Parathyroid adenoma (tissue), 2 donors: ENCODE measurements at regions not wholly inside any gene's neighbourhood (a gene's known extent, or its start where the extent isn't known, plus 50 kb on each side); places are given as distances from the start of the nearest gene placed in this dataset.
"Not testable (repeated sequence)": the region's sequence is repeated elsewhere in the genome, so short reads cannot be mapped to it uniquely, and the experiment has no call there.

Experiments used
- H2AFZ ChIP-seq: fragments of 300-600 bp; sonication (generic); one replicate; pipeline ENCODE4 v1.7.0; 2017; ENCODE audit warnings: antibody characterized with exemption, mild to moderate bottlenecking
- H3K27ac ChIP-seq: fragments of 300-600 bp; sonication (generic); one replicate; pipeline ENCODE4 v1.7.0; 2017
- H3K27me3 ChIP-seq: fragments of 300-600 bp; sonication (generic); one replicate; pipeline ENCODE4 v1.7.0; 2017; ENCODE audit warnings: low read length; ENCODE audit not compliant: control insufficient read depth, insufficient read depth
- H3K36me3 ChIP-seq: fragments of 300-600 bp; sonication (generic); one replicate; pipeline ENCODE4 v1.7.0; 2017; ENCODE audit warnings: low read length; ENCODE audit not compliant: control insufficient read depth, insufficient read depth
- H3K4me1 ChIP-seq: fragments of 300-600 bp; sonication (generic); one replicate; pipeline ENCODE4 v1.7.0; 2017; ENCODE audit warnings: control low read depth
- H3K4me2 ChIP-seq: fragments of 300-600 bp; sonication (generic); one replicate; pipeline ENCODE4 v1.7.0; 2017; ENCODE audit warnings: low read length
- H3K4me3 ChIP-seq: fragments of 300-600 bp; sonication (generic); one replicate; pipeline ENCODE4 v1.7.0; 2017; ENCODE audit warnings: low read depth, low read length
- H3K79me2 ChIP-seq: fragments of 300-600 bp; sonication (generic); one replicate; pipeline ENCODE4 v1.7.0; 2017; ENCODE audit warnings: control low read depth
- H3K9ac ChIP-seq: fragments of 300-600 bp; sonication (generic); one replicate; pipeline ENCODE4 v1.7.0; 2017; ENCODE audit warnings: mild to moderate bottlenecking
- H3K9me3 ChIP-seq: fragments of 300-600 bp; sonication (generic); one replicate; pipeline ENCODE4 v1.7.0; 2017; ENCODE audit warnings: low read length; ENCODE audit not compliant: control insufficient read depth
- CTCF ChIP-seq: fragments of 300-600 bp; sonication (generic); IDR thresholded peaks from one replicate; pipeline ENCODE4 v1.7.0; 2017; ENCODE audit warnings: antibody characterized with exemption, mild to moderate bottlenecking
- donor health status: primary hyperparathyroidism.

- no peaks in the 10 kb centered on the region for H3K36me3 ChIP-seq
- TF ChIP-seq CTCF = no peak
- no peak overlapping the region for H3K9ac ChIP-seq
- no peaks in the 10 kb centered on the region for H3K27me3 ChIP-seq
- H3K27ac ChIP-seq = no peak overlapping the region
- H3K4me2 ChIP-seq = no peak overlapping the region
- H3K79me2 ChIP-seq = no peaks in the 10 kb centered on the region
- no peak overlapping the region for H3K4me3 ChIP-seq
- no peaks in the 10 kb centered on the region for H3K9me3 ChIP-seq
- H2AFZ ChIP-seq = no peak overlapping the region
- H3K4me1 ChIP-seq = no peaks in the 10 kb centered on the region
These were observed 350.2 kb downstream of the GATA3 start for GRCh38 chr10:8404721-8405120.

GRCh38 chr10:8405596-8405995, 351.1 kb downstream of the GATA3 start:
- no peaks in the 10 kb centered on the region for H3K9me3 ChIP-seq
- no peak overlapping the region for H3K4me3 ChIP-seq
- no peak for TF ChIP-seq CTCF
- no peak overlapping the region for H3K27ac ChIP-seq
- no peak overlapping the region for H2AFZ ChIP-seq
- H3K9ac ChIP-seq = no peak overlapping the region
- no peaks in the 10 kb centered on the region for H3K36me3 ChIP-seq
- H3K27me3 ChIP-seq = no peaks in the 10 kb centered on the region
- H3K4me2 ChIP-seq = no peak overlapping the region
- H3K79me2 ChIP-seq = no peaks in the 10 kb centered on the region
- no peaks in the 10 kb centered on the region for H3K4me1 ChIP-seq

DNA sequence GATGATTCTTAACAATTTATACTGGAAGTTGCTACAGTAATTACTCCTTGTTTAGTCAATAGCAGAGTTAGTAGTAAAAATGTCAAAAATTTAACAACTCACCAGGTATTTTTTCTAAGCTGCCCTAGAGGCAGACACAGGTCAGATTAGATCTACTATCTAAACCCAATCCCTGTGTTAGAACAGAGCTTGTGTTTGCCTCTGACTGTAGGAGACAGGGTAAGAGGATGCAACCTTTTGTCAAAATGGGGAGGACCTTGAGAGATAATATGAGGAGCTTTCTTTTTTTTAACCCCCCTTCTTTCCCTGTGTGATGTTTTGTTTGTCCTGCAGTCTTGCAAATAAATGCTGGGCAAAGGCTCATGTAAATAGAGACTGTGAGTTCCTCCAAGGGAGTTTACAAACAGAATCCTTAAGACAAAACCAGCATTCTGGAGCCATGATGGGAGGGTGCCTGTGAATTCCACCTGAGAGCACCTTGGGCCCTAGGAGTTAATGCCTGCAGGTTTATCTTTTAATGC, 353.1 kb downstream of the GATA3 start:
- Histone ChIP-seq H3K27ac (no peak overlapping the region), H2AFZ (no peak overlapping the region), H3K4me3 (no peak overlapping the region), H3K4me2 (no peak overlapping the region), H3K9me3 (no peaks in the 10 kb centered on the region), H3K36me3 (no peaks in the 10 kb centered on the region), H3K27me3 (no peaks in the 10 kb centered on the region), H3K9ac (no peak overlapping the region), H3K79me2 (no peaks in the 10 kb centered on the region), H3K4me1 (no peaks in the 10 kb centered on the region)
- TF ChIP-seq CTCF = no peak

GRCh38 chr10:8410506-8410905, 356.0 kb downstream of the GATA3 start:
- Histone ChIP-seq H3K4me1 (no peaks in the 10 kb centered on the region), H3K36me3 (no peaks in the 10 kb centered on the region), H3K4me3 (no peak overlapping the region), H2AFZ (no peak overlapping the region), H3K9ac (no peak overlapping the region), H3K27ac (no peak overlapping the region), H3K9me3 (no peaks in the 10 kb centered on the region), H3K27me3 (no peaks in the 10 kb centered on the region), H3K4me2 (no peak overlapping the region), H3K79me2 (no peaks in the 10 kb centered on the region)
- TF ChIP-seq CTCF = no peak

DNA sequence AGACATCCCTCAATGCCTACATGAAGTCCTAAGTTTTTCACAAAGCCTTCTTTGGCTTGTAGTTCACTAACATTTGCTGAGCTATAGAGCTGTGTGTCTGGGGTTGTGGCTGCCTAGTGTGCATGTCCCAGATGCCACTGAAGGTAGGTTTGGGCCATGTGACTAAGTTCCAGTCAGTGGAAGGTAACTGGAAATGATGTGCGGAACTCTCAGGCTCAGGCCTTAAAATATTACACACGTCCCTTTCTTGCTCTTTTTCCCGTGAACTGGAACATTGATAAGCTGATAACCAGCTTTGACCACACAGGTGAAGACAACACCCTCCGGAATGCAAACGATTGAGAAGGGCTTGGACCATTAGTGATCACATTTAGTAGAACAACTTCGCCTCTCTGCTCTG, 358.1 kb downstream of the GATA3 start:
- H3K79me2 ChIP-seq = no peaks in the 10 kb centered on the region
- no peak overlapping the region for H3K9ac ChIP-seq
- H3K36me3 ChIP-seq = no peaks in the 10 kb centered on the region
- H3K4me3 ChIP-seq = no peak overlapping the region
- H3K27ac ChIP-seq = no peak overlapping the region
- no peak for TF ChIP-seq CTCF
- H2AFZ ChIP-seq = no peak overlapping the region
- no peaks in the 10 kb centered on the region for H3K4me1 ChIP-seq
- H3K9me3 ChIP-seq = no peaks in the 10 kb centered on the region
- H3K27me3 ChIP-seq = no peaks in the 10 kb centered on the region
- no peak overlapping the region for H3K4me2 ChIP-seq

- H3K4me1 ChIP-seq, H3K4me2 ChIP-seq, H3K4me3 ChIP-seq, H3K79me2 ChIP-seq, H3K27me3 ChIP-seq, H2AFZ ChIP-seq, H3K9ac ChIP-seq, H3K36me3 ChIP-seq, H3K9me3 ChIP-seq, H3K27ac ChIP-seq: not testable (repeated sequence)
These were observed 360.5 kb downstream of the GATA3 start for GRCh38 chr10:8415029-8415428.
